BJ (cell line): ENCODE measurements at regions not wholly inside any gene's neighbourhood (a gene's known extent, or its start where the extent isn't known, plus 50 kb on each side); places are given as distances from the start of the nearest gene placed in this dataset.

Source experiments
- CTCF ChIA-PET: fragments of 350-600 bp; formaldehyde crosslinking; extraction: SDS; loops from one replicate; lab custom pipeline; 2021; ENCODE audit warnings: antibody characterized with exemption, inconsistent platforms; lab: Yijun Ruan, JAX
- POLR2A ChIA-PET: fragments of 300-600 bp; sonication (Branson Sonifier 250); formaldehyde crosslinking; extraction: SDS; loops from one replicate; lab custom pipeline; 2021; ENCODE audit warnings: antibody characterized with exemption; lab: Charles Lee
- DNase-seq: peaks from one replicate; pipeline ENCODE4 v3.0.0-alpha.2; 2011; ENCODE audit warnings: low read depth
- H3K27me3 ChIP-seq: 2 replicates; pipeline ENCODE4 v1.6.0; 2011; ENCODE audit warnings: low read length; ENCODE audit not compliant: control insufficient read depth, insufficient read depth
- H3K36me3 ChIP-seq: 2 replicates; pipeline ENCODE4 v1.5.1; 2011; ENCODE audit warnings: low read length; ENCODE audit not compliant: control insufficient read depth, insufficient read depth
- H3K4me3 ChIP-seq: 2 replicates; pipeline ENCODE4 v1.5.1; 2011; ENCODE audit warnings: low read depth, mild to moderate bottlenecking, control low read depth, low read length
- TF ChIP-seq, protein P1 (sequence below): IDR thresholded peaks from 2 replicates; pipeline ENCODE4 v1.5.1; 2011; ENCODE audit warnings: low read depth, mild to moderate bottlenecking, control low read depth, inconsistent platforms, low read length, moderate library complexity; ENCODE audit not compliant: insufficient read depth

DNA sequence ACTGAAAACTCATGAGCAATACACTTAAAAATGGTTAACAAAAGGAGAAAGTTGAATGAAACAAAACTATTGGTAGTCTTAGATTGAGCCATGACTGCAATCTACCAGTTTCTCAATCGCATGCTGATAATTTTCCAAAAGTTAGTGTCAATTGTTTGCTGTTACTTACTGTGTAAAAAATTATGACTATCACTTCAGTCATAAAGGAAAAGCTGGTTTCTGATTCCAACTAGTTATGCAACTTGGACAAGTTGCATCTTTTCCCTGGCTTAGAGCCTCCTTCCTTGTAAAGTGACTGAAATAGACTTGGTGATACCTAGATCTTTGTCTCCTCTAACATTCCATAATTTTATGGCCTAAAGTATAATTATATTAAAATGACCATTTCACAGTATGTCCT lies 88.3 kb upstream of the PAK5 start:
- TF ChIP-seq, protein P1, sequence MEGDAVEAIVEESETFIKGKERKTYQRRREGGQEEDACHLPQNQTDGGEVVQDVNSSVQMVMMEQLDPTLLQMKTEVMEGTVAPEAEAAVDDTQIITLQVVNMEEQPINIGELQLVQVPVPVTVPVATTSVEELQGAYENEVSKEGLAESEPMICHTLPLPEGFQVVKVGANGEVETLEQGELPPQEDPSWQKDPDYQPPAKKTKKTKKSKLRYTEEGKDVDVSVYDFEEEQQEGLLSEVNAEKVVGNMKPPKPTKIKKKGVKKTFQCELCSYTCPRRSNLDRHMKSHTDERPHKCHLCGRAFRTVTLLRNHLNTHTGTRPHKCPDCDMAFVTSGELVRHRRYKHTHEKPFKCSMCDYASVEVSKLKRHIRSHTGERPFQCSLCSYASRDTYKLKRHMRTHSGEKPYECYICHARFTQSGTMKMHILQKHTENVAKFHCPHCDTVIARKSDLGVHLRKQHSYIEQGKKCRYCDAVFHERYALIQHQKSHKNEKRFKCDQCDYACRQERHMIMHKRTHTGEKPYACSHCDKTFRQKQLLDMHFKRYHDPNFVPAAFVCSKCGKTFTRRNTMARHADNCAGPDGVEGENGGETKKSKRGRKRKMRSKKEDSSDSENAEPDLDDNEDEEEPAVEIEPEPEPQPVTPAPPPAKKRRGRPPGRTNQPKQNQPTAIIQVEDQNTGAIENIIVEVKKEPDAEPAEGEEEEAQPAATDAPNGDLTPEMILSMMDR: no peak
- DNase-seq: no peak
- ChIA-PET POLR2A (no interaction called here), CTCF (no interaction called here)
- no peaks in the 10 kb centered on the region for H3K36me3 ChIP-seq
- no peak overlapping the region for H3K4me3 ChIP-seq
- H3K27me3 ChIP-seq: no peaks in the 10 kb centered on the region

DNA sequence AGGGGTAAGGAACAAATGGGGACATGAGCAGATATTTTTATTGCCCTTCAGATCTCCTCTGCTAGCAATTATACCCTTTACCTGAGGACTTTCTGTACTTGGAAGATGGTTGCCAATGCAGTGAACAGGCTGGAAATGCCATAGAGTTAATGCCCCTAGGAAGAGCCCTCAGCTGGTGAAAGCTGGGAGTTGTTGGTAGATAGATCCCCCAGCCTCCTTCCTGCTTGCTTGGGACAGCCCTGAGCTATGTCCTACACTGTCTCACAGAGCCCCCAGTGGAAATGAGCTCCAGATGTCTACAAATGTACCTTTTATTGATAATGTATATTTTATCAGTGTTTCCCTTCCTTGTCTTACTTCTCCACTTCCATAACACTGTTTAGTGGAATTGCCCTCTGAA lies 87.6 kb upstream of the PAK5 start:
- TF ChIP-seq, protein P1: no peak
- CTCF ChIA-PET: interaction anchor here (0.7 kb wide), 1 partner anchor 310 kb away, joined by 3 read pairs; no protein-coding TSS in a partner anchor

DNA sequence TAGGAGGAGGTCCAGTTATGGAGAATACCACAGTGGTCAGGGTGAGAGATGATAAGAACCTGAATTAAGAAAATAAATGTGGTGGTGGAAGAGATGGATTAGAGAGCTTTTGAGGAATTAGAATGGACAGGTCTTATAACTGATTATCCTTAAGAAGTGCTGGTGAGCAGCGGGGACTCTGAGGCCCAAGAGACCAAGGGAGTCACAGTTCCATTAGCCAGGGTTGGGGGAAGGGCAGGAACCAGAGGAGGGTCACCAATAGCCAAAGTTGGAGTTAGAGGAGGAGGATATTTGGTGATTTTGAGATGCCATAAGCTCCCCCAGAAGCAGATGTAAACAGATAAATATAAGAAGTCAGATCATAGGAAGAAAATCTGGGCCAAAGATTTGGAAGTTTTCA lies 87.1 kb upstream of the PAK5 start:
- POLR2A ChIA-PET: no interaction called here
- Histone ChIP-seq H3K27me3 (no peaks in the 10 kb centered on the region), H3K36me3 (no peaks in the 10 kb centered on the region), H3K4me3 (no peak overlapping the region)
- DNase-seq: no peak
- CTCF ChIA-PET: interaction anchor here (0.7 kb wide), 1 partner anchor 309 kb away, joined by 3 read pairs; no protein-coding TSS in a partner anchor
- TF ChIP-seq, protein P1: no peak

More for the DNA sequence above, 87.6 kb upstream of the PAK5 start:
- POLR2A ChIA-PET: no interaction called here
- Histone ChIP-seq H3K4me3 (no peak overlapping the region), H3K36me3 (no peaks in the 10 kb centered on the region), H3K27me3 (no peaks in the 10 kb centered on the region)
- DNase-seq: no peak

DNA sequence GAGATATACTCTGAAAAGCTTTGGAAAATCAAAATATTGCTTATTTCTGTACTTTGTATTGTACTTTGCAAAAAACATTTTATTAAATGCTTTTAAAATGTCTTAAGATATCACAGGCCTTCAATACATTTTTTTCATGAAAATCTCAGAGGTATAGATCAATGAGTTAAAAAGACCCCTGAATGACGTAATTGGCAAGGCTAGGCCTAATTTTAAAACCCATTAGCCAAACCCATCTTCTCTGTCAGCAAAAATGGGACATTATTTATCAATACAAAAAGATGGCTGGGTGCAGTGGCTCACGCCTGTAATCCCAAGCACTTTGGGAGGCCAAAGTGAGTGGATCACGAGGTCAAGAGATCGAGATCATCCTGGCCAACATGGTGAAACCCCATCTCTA lies 84.8 kb upstream of the PAK5 start:
- POLR2A ChIA-PET: no interaction called here
- Histone ChIP-seq H3K36me3 (no peaks in the 10 kb centered on the region), H3K27me3 (no peaks in the 10 kb centered on the region), H3K4me3 (no peak overlapping the region)
- no peak for DNase-seq
- TF ChIP-seq, protein P1: no peak
- CTCF ChIA-PET: interaction anchor here (0.7 to 1.3 kb wide), 3 partner anchors 9 to 220 kb away, joined by 3 read pairs; no protein-coding TSS in a partner anchor

DNA sequence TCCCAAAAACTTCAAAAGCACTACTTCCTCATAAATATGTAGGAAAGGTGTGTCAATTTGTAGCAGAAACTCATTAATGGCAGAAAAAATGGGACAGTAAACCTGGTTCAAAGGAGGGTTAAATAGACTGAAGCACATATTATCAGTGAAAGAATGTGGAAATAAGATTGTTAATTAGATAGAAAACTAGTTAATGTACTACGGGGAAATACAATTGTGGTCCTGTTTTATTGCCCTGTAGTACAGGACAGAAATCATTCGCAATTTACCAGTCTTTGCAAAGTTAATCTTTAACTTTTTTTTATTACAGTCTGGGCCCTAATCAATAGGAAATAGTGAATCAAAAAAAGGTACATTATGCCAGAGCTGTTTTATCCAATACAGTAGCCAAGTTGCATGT lies 82.0 kb upstream of the PAK5 start:
- H3K4me3 ChIP-seq: no peak overlapping the region
- CTCF ChIA-PET: interaction anchor here (1.0 to 1.8 kb wide), 2 partner anchors 9 to 11 kb away, joined by 4 to 12 read pairs; no protein-coding TSS in a partner anchor
- POLR2A ChIA-PET: no interaction called here
- no peak for DNase-seq
- TF ChIP-seq, protein P1: no peak
- H3K36me3 ChIP-seq: no peaks in the 10 kb centered on the region
- no peaks in the 10 kb centered on the region for H3K27me3 ChIP-seq
